ENCODE measurements at regions not wholly inside any gene's neighbourhood (a gene's known extent, or its start where the extent isn't known, plus 50 kb on each side); places are given as distances from the start of the nearest gene placed in this dataset.

DNA sequence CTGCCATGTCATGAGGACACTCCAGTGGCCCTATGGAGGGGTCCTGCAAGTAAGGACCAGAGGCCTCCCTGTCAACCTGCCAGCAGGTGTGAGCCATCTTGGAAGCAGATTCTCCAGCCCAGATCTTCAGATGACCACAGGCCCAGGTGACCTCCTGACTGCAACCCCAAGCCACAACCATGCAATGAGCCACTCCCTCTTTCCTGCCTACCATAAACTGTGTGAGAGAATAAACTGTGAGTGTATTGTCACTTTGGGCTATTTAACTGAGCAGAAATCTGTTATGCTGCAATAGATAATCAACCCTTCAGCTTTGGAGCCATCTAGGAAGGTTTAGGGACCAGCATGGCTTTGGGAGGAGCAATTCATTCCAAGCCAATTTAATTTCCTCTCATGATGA is 367.9 kb downstream of the SHQ1 start:
- TF ChIP-seq, protein P1, sequence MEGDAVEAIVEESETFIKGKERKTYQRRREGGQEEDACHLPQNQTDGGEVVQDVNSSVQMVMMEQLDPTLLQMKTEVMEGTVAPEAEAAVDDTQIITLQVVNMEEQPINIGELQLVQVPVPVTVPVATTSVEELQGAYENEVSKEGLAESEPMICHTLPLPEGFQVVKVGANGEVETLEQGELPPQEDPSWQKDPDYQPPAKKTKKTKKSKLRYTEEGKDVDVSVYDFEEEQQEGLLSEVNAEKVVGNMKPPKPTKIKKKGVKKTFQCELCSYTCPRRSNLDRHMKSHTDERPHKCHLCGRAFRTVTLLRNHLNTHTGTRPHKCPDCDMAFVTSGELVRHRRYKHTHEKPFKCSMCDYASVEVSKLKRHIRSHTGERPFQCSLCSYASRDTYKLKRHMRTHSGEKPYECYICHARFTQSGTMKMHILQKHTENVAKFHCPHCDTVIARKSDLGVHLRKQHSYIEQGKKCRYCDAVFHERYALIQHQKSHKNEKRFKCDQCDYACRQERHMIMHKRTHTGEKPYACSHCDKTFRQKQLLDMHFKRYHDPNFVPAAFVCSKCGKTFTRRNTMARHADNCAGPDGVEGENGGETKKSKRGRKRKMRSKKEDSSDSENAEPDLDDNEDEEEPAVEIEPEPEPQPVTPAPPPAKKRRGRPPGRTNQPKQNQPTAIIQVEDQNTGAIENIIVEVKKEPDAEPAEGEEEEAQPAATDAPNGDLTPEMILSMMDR (IDR thresholded peaks at IDR 0.05; ENCODE audit: poor library complexity) = no peak
- TF ChIP-seq EZH2phosphoT487 (IDR thresholded peaks at IDR 0.05; ENCODE audit: low read depth, severe bottlenecking, unreplicated experiment) = no peak
- no peak for TF ChIP-seq EZH2 (IDR thresholded peaks at IDR 0.05; ENCODE audit: borderline replicate concordance)

Data from hepatocyte (in vitro differentiated cells).